HT1080 (cell line): ENCODE measurements at regions not wholly inside any gene's neighbourhood (a gene's known extent, or its start where the extent isn't known, plus 50 kb on each side); places are given as distances from the start of the nearest gene placed in this dataset.
A peak's percentile ranks its signal among the peaks of the same experiment; 100 is the strongest.
"Not testable (repeated sequence)": the region's sequence is repeated elsewhere in the genome, so short reads cannot be mapped to it uniquely, and the experiment has no call there.

ENCODE experiments used
- DNase-seq: peaks from one replicate; pipeline ENCODE4 v3.0.0-alpha.2; 2015; ENCODE audit warnings: low read depth

- DNase-seq = no peak
Observed at GRCh38 chr2:51969347-51969746, 937.4 kb upstream of the NRXN1 start.

- no peak for DNase-seq
Observed at GRCh38 chr2:51960841-51961335, 929.0 kb upstream of the NRXN1 start.

DNA sequence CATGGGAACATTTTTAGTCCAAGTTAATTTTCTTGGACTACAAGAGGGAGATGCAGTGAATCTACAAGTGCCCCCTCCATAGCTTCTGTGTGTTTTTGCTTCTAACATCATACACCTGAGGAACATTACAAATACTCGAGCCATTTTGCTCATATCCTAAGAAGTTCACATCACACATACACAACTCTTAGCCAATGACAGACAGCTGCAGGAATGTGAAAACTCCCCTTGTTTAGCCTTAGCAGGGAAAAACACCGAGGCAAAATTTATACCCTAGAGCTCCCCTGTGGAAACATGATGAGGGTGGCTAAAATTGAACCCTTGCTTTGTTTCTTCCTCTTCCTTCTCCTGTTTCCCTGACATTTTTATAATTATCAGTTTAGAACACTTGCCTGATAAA lies 928.3 kb upstream of the NRXN1 start:
- DNase-seq = no peak

DNA sequence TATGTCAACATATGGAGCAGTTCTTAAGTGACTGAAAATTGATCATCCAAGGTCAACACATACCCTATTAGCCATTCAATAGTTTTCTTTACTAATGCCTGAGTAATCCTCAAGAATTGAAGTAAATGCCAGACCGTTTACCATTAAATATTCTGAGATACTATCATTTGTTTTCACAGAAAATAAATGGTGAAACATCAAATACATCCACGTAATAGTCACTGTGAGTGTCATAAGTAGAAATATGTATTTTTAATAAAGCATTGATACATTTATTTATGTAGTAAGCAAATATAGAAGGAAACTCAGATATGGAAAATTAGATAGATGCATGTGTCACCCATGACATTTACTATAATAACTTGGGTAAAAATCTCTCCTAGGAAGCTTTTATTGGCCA lies 927.8 kb upstream of the NRXN1 start:
- no peak for DNase-seq

GRCh38 chr2:51953931-51954330 lies 922.0 kb upstream of the NRXN1 start:
- DNase-seq = no peak

- DNase-seq = no peak
Observed at GRCh38 chr2:51921076-51921475, 889.1 kb upstream of the NRXN1 start.

- DNase-seq = no peak
Observed at GRCh38 chr2:51920509-51920908, 888.6 kb upstream of the NRXN1 start.

DNA sequence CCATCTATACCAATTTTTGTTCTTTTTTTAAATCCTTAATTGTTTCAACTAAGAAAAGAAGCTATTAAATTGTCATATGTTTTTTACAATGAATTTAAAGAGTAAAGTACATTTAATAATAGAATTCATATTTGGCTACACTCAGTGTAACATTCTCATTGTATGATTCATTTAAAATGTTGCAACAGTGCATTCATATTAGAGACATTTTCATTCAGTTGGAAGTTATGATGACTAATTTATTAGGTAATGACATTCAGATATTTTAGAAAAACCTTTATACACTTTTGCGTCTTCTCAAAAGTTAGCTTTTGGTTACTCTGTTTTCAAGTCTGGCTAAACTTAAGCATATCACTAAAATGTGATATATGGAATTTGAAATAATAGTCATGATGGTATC lies 887.5 kb upstream of the NRXN1 start:
- no peak for DNase-seq

DNA sequence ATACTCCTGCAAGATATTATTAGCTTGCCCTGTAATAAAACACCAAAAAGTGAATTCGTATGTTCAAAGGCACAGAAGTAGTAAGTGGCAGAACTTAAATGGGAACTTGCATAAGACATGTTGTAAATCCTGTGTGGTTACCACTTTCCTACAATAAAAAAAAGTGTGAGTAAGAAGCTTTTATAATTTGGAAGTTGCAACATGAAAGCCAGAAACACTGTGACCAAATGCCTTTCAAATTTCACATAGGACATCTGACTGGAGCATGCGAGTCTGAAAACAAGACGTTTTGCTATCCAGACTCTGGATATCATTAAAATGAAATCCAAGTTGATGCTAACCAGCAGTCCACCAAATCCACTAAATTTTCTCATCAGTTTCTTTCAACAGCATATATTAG lies 886.2 kb upstream of the NRXN1 start:
- no peak for DNase-seq

GRCh38 chr2:51903728-51904127 lies 871.8 kb upstream of the NRXN1 start:
- no peak for DNase-seq

GRCh38 chr2:51899643-51900042 lies 867.7 kb upstream of the NRXN1 start:
- no peak for DNase-seq

- not testable (repeated sequence) for DNase-seq
Observed at GRCh38 chr2:51894584-51894983, 862.7 kb upstream of the NRXN1 start.

DNA sequence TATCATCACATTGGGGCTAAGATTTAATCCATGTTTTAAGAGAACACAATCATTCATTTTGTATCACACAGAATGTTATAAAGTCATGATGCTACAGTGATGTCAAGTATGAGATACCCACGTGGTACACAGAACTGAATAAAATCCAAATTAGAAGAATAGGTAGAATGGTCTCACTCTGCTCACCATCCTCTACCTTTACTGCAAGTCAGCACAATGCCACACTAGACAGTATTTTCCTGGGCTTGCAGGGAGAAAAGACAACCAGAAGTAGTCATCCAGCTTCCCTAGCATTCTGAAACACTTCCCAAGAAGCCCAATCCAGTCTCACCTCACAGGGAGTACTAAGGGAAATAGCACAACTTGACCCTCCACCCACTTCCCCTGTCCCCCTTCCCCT lies 856.2 kb upstream of the NRXN1 start:
- DNase-seq = no peak

GRCh38 chr2:51881673-51882072 lies 849.7 kb upstream of the NRXN1 start:
- no peak for DNase-seq

- no peak for DNase-seq
Observed at GRCh38 chr2:51880153-51880552, 848.2 kb upstream of the NRXN1 start.

GRCh38 chr2:51866361-51866760 lies 834.4 kb upstream of the NRXN1 start:
- DNase-seq = peak; percentile 50

DNA sequence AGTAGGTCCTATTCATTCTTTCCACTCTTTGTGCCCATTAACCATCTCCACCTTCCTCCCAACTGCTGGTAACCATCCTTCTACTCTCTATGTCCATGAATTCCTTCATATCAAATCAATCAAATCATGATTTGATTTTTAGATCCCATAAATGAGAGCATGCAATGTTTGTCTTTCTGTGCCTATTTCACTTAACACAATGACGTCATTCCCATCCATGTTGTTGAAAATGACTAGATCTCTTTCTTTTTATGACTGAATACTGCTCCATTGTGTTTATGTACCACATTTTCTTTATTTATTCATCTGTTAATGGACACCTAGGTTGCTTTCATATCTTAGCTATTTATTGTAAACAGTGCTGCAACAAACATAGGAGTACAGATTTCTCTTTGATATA lies 827.3 kb upstream of the NRXN1 start:
- DNase-seq = no peak

DNA sequence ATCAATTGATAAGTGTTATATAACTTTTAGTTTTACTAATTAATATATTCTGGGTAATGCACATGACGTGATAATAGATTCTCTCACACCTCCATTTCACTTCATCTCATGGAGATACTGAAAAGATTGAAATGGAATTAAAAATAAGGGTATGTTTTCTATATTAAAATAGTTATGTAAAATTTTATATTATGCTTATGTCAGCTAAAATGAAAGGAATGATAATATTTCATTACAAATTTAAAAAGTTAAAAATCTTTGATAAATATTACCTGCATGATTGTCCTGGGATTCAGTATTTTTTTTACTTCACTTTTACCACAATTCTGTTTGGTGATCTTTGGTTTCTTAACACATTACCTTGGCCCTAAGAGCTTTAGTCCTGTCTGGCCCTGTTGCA lies 823.8 kb upstream of the NRXN1 start:
- DNase-seq = no peak

DNA sequence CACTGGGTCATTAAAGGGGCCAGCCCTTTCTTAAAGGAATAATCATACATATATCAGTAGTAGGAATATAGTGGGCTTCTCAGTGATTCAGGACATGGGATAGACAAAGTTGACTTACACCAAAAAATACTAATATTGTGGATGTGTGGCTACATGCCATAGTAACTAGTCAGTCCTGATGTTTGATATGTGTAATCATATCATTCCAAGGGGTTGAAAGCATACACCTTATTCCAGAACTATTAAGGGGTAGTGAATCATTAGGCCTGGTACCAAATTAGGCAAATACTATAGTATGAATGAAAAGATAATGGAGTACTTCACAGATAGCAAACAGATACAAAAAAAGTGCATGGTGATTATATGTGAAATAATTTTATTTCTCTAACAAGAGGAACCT lies 814.9 kb upstream of the NRXN1 start:
- DNase-seq = no peak

DNA sequence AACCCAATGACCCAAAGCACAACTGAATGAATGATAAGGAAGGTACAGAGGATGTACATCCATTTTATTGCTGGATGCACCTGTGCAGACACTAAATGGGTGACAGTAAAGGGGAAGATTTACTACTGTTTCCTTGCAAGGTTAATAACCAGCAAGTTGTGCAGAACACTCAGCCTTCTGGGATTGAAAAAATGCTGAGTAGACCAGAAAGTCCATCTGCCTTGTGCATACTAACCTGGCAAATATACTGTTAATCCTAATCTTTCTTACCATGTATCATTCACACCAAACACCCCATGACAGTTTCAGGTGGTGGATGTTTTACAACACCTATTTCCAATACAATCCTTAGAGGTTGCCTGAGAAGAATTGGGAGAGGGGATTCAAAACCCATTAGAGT lies 814.1 kb upstream of the NRXN1 start:
- no peak for DNase-seq

DNA sequence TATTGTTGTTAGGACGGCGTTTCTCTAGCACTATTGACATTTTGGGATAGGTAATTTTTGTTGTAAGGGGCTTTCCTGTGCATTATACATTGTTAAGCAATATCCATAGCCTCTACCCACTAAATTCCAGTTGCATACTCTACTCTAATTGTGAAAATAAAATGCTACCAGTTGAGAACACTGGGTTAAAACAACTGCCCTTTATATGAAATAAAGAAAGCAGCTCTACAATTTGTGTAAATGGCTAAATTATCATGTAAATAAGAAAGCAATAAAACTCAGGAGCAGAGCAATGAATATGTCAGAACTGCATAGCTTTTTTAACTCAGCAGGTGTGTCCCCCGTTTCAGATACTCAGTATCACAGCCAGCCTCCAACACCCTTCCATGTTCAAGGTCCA lies 812.7 kb upstream of the NRXN1 start:
- DNase-seq = no peak

- DNase-seq = no peak
Observed at GRCh38 chr2:51829477-51829876, 797.5 kb upstream of the NRXN1 start.

DNA sequence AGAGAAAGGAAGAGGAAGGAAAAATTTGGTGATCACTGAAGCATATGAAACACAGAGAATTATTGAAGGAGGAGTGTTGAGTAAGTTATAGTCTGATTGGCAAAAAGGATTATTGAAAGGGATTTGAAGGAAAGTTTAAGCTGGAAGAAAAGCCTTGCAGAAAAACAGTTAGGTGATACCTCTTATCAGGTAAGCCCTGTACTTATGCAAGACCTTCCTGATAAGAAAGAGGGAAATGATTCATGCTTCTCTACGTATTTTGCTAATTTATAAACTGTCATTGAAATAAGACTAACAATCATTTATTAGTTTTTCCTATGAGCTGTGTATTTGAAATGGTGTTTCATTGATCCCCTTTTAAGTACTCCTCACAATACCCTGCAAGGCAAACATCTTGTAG lies 793.9 kb upstream of the NRXN1 start:
- no peak for DNase-seq

DNA sequence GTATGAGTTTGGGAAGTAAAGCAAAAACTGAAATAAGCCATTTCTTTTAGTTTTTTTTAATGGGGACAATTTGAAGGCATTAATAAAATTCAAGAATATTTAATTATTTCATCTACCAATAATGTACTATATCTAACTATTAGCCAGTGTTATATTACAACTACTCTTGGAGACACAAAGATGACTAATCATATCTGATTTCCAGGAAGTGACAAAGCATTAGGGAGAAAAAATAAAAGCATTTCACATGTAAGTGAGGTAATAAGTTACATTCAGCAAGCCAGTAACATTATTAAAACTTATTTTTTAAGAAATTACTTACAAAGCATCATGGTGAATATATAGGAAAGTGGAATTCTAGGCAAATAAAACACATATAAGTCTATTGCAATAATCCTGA lies 781.3 kb upstream of the NRXN1 start:
- peak; percentile 67 for DNase-seq
